NB4 (cell line): ENCODE measurements at regions not wholly inside any gene's neighbourhood (a gene's known extent, or its start where the extent isn't known, plus 50 kb on each side); places are given as distances from the start of the nearest gene placed in this dataset.

ENCODE experiments used
- DNase-seq: peaks from one replicate; pipeline ENCODE4 v3.0.0; 2010; ENCODE audit warnings: low read depth
- H3K4me3 ChIP-seq: one replicate; pipeline ENCODE4 v1.5.1; 2011; ENCODE audit warnings: mild to moderate bottlenecking, low read depth, low read length, moderate library complexity
- CTCF ChIP-seq: IDR thresholded peaks from one replicate; pipeline ENCODE4 v1.5.1; 2012; ENCODE audit warnings: low read depth, low read length
- MAX ChIP-seq: IDR thresholded peaks from 2 replicates; pipeline ENCODE4 v1.6.1; 2011; ENCODE audit warnings: low read depth, low read length
- MYC ChIP-seq: IDR thresholded peaks from 2 replicates; pipeline ENCODE4 v1.6.1; 2011; ENCODE audit warnings: low read depth, low read length
- POLR2A ChIP-seq: IDR thresholded peaks from 2 replicates; pipeline ENCODE4 v1.6.1; 2011; ENCODE audit warnings: mild to moderate bottlenecking; ENCODE audit not compliant: insufficient read length; ENCODE audit errors: extremely low read depth

GRCh38 chr4:57905965-57906364, 795.8 kb upstream of the IGFBP7 start:
- DNase-seq, result no peak
- H3K4me3 ChIP-seq, result no peak overlapping the region
- TF ChIP-seq CTCF (no peak), MAX (no peak), MYC (no peak), POLR2A (no peak)

- H3K4me3 ChIP-seq, result no peak overlapping the region
- no peak for DNase-seq
- TF ChIP-seq MYC, result no peak
- no peak for TF ChIP-seq MAX
- no peak for TF ChIP-seq CTCF
- TF ChIP-seq POLR2A, result no peak
Measured at GRCh38 chr4:57877047-57877458, 766.9 kb upstream of the IGFBP7 start.

GRCh38 chr4:57875829-57876392, 765.7 kb upstream of the IGFBP7 start:
- no peak overlapping the region for H3K4me3 ChIP-seq
- no peak for DNase-seq
- TF ChIP-seq POLR2A (no peak), MYC (no peak), MAX (no peak), CTCF (no peak)

GRCh38 chr4:57866468-57867171, 756.4 kb upstream of the IGFBP7 start:
- no peak for TF ChIP-seq CTCF
- TF ChIP-seq POLR2A, result no peak
- TF ChIP-seq MAX, result no peak
- no peak for TF ChIP-seq MYC
- no peak overlapping the region for H3K4me3 ChIP-seq
- no peak for DNase-seq

GRCh38 chr4:57865264-57865663, 755.1 kb upstream of the IGFBP7 start:
- DNase-seq, result no peak
- no peak overlapping the region for H3K4me3 ChIP-seq
- no peak for TF ChIP-seq MAX
- TF ChIP-seq POLR2A, result no peak
- TF ChIP-seq MYC, result no peak
- TF ChIP-seq CTCF, result no peak
